ENCODE measurements at regions not wholly inside any gene's neighbourhood (a gene's known extent, or its start where the extent isn't known, plus 50 kb on each side); places are given as distances from the start of the nearest gene placed in this dataset.

DNA sequence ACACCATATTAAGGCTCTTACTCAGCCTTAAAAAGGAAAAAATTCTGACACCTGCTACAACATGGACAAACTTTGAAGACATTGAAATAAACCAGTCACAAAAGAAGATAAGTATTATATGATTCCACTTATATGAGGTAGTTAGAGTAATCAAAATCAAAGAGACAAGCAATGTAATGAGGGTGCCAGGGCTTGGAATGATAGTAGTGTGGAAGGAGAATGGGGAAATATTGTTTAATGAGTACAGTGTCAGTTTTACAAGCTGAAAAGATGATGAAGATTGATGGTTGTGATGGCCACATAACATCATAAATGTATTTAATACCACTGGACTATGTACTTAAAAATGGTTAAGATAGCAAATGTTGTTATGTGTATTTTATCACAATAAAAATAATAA is 485.7 kb downstream of the SPATA31D1 start:
- TF ChIP-seq, protein P1, sequence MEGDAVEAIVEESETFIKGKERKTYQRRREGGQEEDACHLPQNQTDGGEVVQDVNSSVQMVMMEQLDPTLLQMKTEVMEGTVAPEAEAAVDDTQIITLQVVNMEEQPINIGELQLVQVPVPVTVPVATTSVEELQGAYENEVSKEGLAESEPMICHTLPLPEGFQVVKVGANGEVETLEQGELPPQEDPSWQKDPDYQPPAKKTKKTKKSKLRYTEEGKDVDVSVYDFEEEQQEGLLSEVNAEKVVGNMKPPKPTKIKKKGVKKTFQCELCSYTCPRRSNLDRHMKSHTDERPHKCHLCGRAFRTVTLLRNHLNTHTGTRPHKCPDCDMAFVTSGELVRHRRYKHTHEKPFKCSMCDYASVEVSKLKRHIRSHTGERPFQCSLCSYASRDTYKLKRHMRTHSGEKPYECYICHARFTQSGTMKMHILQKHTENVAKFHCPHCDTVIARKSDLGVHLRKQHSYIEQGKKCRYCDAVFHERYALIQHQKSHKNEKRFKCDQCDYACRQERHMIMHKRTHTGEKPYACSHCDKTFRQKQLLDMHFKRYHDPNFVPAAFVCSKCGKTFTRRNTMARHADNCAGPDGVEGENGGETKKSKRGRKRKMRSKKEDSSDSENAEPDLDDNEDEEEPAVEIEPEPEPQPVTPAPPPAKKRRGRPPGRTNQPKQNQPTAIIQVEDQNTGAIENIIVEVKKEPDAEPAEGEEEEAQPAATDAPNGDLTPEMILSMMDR (IDR thresholded peaks at IDR 0.05), result no peak
- TF ChIP-seq EP300 (IDR thresholded peaks at IDR 0.05), result no peak
- no peak for TF ChIP-seq POLR2AphosphoS5 (IDR thresholded peaks at IDR 0.05)
- TF ChIP-seq POLR2A (IDR thresholded peaks at IDR 0.05), result no peak

Measured in suprapubic skin (tissue), 4 donors.